ENCODE measurements at regions not wholly inside any gene's neighbourhood (a gene's known extent, or its start where the extent isn't known, plus 50 kb on each side); places are given as distances from the start of the nearest gene placed in this dataset.
"Not testable (repeated sequence)": the region's sequence is repeated elsewhere in the genome, so short reads cannot be mapped to it uniquely, and the experiment has no call there.

DNA sequence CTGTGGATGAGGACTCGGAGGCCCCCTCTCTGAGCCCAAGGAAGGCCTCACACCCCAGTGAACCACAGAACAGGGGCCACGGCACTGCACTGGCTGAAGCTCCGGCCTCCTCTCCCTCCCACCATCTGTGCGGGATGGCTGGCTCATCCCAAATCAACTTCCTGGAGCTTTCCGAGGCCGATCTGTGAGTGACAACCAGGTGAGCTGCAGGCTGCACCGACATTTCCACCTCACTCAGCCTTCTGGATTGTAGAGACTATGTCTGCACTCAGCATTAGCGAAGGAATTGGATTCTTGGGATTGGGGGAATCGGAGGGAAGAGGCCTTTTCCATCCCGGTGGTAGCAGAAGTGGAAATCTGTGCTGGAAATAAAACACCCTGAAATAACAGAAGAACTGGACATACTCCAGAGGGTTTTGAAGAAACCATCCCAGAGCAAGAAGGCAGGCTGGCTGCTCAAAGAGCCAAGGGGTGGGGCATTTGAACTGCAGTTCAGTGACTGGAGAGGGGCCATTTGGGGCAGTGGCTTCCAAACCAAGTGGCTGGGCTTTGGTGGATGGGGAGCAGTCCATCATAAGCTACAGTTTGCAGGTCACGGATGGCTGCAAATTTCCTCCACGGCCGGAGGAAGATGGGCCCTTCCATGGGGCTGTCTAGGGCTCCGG lies 118.5 kb downstream of the NPIPB11 start:
- not testable (repeated sequence) for H3K9ac ChIP-seq (ENCODE audit: low read depth, low read length); H3K4me1 ChIP-seq (ENCODE audit: insufficient read depth, low read length); H3K36me3 ChIP-seq (ENCODE audit: insufficient read depth, low read length); H3K9me3 ChIP-seq (ENCODE audit: control insufficient read depth, insufficient read depth, low read length)

DNA sequence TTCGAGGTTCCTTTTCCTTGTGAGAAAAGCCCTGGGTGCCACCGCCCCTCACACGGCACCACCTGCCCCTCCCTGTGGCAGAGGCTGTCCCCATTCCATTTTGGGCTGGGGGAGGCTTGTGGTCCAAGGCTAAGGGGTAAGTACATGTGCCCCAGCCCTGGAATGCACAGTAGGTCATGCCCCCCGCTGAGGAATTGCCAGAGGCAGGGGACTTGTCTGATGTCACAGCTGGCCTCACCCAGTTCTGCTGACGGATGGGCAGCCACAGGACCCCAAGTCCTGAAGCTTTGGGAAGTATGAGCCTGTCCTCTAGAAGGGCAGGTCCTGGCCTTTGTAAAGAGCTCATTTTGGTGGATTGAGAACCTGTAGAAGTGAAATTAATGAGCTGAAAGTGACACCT lies 119.3 kb downstream of the NPIPB11 start:
- H3K36me3 ChIP-seq (ENCODE audit: insufficient read depth, low read length); H3K9me3 ChIP-seq (ENCODE audit: control insufficient read depth, insufficient read depth, low read length); H3K4me1 ChIP-seq (ENCODE audit: insufficient read depth, low read length); H3K9ac ChIP-seq (ENCODE audit: low read depth, low read length): not testable (repeated sequence)

- H3K4me1 ChIP-seq (ENCODE audit: insufficient read depth, low read length); H3K36me3 ChIP-seq (ENCODE audit: insufficient read depth, low read length); H3K9ac ChIP-seq (ENCODE audit: low read depth, low read length); H3K9me3 ChIP-seq (ENCODE audit: control insufficient read depth, insufficient read depth, low read length): not testable (repeated sequence)
These were observed 119.7 kb downstream of the NPIPB11 start for GRCh38 chr16:29286796-29287195.

DNA sequence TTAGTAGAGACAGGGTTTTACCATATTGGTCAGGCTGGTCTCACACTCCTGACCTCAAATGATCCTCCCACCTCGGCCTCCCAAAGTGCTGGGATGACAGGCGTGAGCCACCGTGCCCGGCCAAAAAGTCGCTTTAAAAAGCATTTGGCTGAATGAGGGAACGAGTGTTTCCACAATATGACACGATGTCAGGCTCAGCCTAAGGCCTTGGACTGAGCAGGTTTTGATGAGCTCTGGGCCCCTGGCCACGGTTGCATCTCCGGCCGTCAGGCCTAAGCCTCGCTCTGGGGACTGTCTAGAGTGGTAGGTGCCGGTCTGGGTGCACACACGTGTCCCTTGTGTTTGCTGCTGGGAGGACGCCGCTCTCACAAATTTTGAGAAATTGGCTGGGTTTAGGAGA lies 120.3 kb downstream of the NPIPB11 start:
- H3K4me1 ChIP-seq (ENCODE audit: insufficient read depth, low read length); H3K9me3 ChIP-seq (ENCODE audit: control insufficient read depth, insufficient read depth, low read length); H3K9ac ChIP-seq (ENCODE audit: low read depth, low read length); H3K36me3 ChIP-seq (ENCODE audit: insufficient read depth, low read length): not testable (repeated sequence)

GRCh38 chr16:29285151-29285885 lies 121.2 kb downstream of the NPIPB11 start:
- H3K9ac ChIP-seq (ENCODE audit: low read depth, low read length) = not testable (repeated sequence)

DNA sequence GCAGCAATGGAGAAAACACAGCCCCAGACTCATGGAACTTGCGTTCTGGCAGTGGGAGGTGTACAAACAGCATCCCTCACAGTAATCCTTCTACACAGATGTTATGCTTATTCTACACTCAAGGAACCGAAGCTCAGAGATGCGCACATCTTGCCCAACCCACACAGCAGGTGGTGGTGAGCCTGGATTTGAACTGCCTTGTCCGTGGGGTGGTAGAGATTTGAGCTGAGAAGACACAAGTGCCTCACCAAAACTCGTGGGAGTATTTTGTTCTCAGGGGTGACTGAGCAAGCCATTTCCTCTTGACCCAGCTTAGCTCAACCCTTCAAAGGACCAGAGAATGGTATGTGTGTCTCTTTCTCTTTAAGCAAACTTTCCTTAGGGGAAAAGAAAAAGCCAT lies 121.8 kb downstream of the NPIPB11 start:
- not testable (repeated sequence) for H3K9me3 ChIP-seq (ENCODE audit: control insufficient read depth, insufficient read depth, low read length); H3K9ac ChIP-seq (ENCODE audit: low read depth, low read length); H3K36me3 ChIP-seq (ENCODE audit: insufficient read depth, low read length); H3K4me1 ChIP-seq (ENCODE audit: insufficient read depth, low read length)

More at GRCh38 chr16:29285151-29285885, 121.2 kb downstream of the NPIPB11 start:
- not testable (repeated sequence) for H3K9me3 ChIP-seq (ENCODE audit: control insufficient read depth, insufficient read depth, low read length); H3K4me1 ChIP-seq (ENCODE audit: insufficient read depth, low read length); H3K36me3 ChIP-seq (ENCODE audit: insufficient read depth, low read length)

- not testable (repeated sequence) for H3K9me3 ChIP-seq (ENCODE audit: control insufficient read depth, insufficient read depth, low read length); H3K36me3 ChIP-seq (ENCODE audit: insufficient read depth, low read length); H3K9ac ChIP-seq (ENCODE audit: low read depth, low read length); H3K4me1 ChIP-seq (ENCODE audit: insufficient read depth, low read length)
These were observed 122.4 kb downstream of the NPIPB11 start for GRCh38 chr16:29284159-29284558.

DNA sequence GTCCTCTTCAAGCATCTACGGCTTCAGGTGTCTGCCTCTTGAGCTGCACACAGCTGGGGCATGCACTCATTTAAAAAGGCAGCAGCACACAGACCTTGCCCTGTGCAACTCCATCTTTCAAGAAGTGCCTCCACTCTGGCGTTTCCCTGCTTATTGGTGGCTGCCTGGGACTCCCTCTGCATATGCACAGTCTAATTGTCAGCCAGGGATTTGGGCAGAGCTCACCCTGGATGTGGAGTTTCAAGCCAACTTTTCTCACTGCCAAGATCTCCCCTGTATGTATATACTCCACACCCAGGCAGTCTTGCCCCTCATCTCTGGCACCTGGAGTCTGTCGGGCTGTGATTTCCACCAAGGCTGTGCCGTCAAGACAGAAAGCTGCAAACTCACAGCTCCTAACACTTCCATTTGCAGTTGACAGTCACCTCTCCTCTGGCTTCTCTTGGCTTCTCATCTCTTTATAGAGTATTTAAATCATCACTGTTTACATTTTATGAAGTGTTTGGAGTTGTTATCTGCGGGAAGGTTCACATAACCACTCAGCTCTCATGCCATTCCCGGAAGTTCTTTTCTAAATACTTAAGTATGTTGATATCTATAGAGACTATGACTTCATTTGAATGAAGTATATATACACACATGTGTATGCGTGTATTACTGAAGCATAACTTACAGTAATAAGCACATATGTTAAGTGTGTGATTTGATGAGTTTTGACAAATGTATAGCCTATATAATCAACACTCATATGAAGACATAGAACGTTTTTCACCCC lies 128.2 kb downstream of the NPIPB11 start:
- not testable (repeated sequence) for H3K9me3 ChIP-seq (ENCODE audit: control insufficient read depth, insufficient read depth, low read length); H3K36me3 ChIP-seq (ENCODE audit: insufficient read depth, low read length); H3K9ac ChIP-seq (ENCODE audit: low read depth, low read length); H3K4me1 ChIP-seq (ENCODE audit: insufficient read depth, low read length)

- not testable (repeated sequence) for H3K36me3 ChIP-seq (ENCODE audit: insufficient read depth, low read length)
These were observed 130.1 kb downstream of the NPIPB11 start for GRCh38 chr16:29276446-29276845.

GRCh38 chr16:29274055-29275035 lies 132.2 kb downstream of the NPIPB11 start:
- not testable (repeated sequence) for H3K9ac ChIP-seq (ENCODE audit: low read depth, low read length); H3K4me1 ChIP-seq (ENCODE audit: insufficient read depth, low read length); H3K36me3 ChIP-seq (ENCODE audit: insufficient read depth, low read length)

More at GRCh38 chr16:29276446-29276845, 130.1 kb downstream of the NPIPB11 start:
- H3K9me3 ChIP-seq (ENCODE audit: control insufficient read depth, insufficient read depth, low read length); H3K4me1 ChIP-seq (ENCODE audit: insufficient read depth, low read length); H3K9ac ChIP-seq (ENCODE audit: low read depth, low read length): not testable (repeated sequence)

GRCh38 chr16:29273298-29274054 lies 133.0 kb downstream of the NPIPB11 start:
- H3K9ac ChIP-seq (ENCODE audit: low read depth, low read length); H3K36me3 ChIP-seq (ENCODE audit: insufficient read depth, low read length); H3K4me1 ChIP-seq (ENCODE audit: insufficient read depth, low read length); H3K9me3 ChIP-seq (ENCODE audit: control insufficient read depth, insufficient read depth, low read length): not testable (repeated sequence)

More at GRCh38 chr16:29274055-29275035, 132.2 kb downstream of the NPIPB11 start:
- not testable (repeated sequence) for H3K9me3 ChIP-seq (ENCODE audit: control insufficient read depth, insufficient read depth, low read length)

GRCh38 chr16:29271721-29272675 lies 134.5 kb downstream of the NPIPB11 start:
- not testable (repeated sequence) for H3K9ac ChIP-seq (ENCODE audit: low read depth, low read length); H3K4me1 ChIP-seq (ENCODE audit: insufficient read depth, low read length); H3K9me3 ChIP-seq (ENCODE audit: control insufficient read depth, insufficient read depth, low read length); H3K36me3 ChIP-seq (ENCODE audit: insufficient read depth, low read length)

DNA sequence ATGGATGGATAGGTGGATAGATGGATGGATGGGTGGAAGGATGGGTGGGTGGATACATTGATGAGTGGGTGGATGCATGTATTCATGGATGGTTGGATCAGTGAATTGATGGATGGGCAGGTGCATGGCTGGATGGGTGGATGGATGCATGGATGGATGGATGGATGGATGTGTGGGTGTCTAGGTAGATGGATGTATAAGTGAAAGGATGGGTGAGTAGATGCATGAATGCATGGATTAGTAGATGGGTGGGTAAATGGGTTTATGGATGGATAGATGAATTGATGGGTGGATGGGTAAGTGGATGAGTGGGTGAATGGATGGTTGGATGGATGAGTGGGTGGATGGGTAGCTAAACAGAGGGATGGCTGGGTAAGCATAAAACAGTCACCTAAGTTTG lies 135.6 kb downstream of the NPIPB11 start:
- H3K4me1 ChIP-seq (ENCODE audit: insufficient read depth, low read length); H3K9ac ChIP-seq (ENCODE audit: low read depth, low read length); H3K36me3 ChIP-seq (ENCODE audit: insufficient read depth, low read length); H3K9me3 ChIP-seq (ENCODE audit: control insufficient read depth, insufficient read depth, low read length): not testable (repeated sequence)
